ENCODE measurements at regions not wholly inside any gene's neighbourhood (a gene's known extent, or its start where the extent isn't known, plus 50 kb on each side); places are given as distances from the start of the nearest gene placed in this dataset.
"Not testable (repeated sequence)": the region's sequence is repeated elsewhere in the genome, so short reads cannot be mapped to it uniquely, and the experiment has no call there.

DNA sequence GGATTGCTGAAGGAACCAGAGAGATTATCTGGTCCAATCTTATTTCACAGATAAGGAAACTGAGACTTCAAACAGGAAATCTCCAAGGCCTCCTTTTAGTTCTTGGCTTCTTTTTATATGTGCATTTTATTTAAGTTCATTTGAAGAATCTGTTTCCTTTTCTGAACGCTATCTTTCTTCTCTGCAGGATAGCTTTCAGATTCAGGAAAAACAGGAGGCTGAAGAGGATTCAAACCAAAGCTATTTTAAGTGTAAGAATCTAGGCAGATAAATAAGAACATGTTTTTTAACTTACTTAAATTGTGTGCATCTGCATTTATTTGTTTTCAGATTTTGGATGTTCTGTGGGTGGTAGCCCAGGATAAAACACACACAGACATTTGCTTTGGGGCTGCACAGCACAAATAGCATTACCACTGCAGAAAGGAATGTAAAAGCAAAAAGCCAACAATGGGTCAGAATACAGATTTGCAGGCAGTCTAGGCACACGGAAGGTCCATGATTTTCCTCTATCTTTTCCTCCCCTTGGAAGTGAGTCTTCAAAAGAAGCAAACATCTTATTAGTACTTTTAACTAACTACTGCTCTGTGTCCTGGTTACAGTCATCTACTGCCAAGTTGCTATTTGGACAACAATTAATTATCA is 188.8 kb upstream of the TBX18 start:
- DNase-seq (ENCODE audit: low read depth): peak; percentile 42
- no peak overlapping the region for H3K4me3 ChIP-seq (replicated peaks; ENCODE audit: low read depth, low read length)
- TF ChIP-seq, protein P1, sequence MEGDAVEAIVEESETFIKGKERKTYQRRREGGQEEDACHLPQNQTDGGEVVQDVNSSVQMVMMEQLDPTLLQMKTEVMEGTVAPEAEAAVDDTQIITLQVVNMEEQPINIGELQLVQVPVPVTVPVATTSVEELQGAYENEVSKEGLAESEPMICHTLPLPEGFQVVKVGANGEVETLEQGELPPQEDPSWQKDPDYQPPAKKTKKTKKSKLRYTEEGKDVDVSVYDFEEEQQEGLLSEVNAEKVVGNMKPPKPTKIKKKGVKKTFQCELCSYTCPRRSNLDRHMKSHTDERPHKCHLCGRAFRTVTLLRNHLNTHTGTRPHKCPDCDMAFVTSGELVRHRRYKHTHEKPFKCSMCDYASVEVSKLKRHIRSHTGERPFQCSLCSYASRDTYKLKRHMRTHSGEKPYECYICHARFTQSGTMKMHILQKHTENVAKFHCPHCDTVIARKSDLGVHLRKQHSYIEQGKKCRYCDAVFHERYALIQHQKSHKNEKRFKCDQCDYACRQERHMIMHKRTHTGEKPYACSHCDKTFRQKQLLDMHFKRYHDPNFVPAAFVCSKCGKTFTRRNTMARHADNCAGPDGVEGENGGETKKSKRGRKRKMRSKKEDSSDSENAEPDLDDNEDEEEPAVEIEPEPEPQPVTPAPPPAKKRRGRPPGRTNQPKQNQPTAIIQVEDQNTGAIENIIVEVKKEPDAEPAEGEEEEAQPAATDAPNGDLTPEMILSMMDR (IDR thresholded peaks at IDR 0.05; ENCODE audit: low read length, missing control alignments): no peak

DNA sequence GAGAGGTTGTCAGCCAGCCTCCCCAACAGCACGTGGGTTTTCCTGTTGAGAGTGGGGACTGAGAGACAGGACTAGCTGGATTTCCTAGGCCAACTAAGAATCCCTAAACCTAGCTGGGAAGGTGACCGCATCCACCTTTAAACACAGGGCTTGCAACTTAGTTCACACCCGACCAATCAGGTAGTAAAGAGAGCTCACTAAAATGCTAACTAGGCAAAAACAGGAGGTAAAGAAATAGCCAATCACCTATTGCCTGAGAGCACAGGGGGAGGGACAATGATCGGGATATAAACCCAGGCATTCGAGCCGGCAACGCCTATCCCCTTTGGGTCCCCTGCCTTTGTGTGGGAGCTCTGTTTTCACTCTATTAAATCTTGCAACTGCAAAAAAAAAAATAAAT is 180.5 kb upstream of the TBX18 start:
- not testable (repeated sequence) for H3K4me3 ChIP-seq (replicated peaks; ENCODE audit: low read depth, low read length); DNase-seq (ENCODE audit: low read depth)

DNA sequence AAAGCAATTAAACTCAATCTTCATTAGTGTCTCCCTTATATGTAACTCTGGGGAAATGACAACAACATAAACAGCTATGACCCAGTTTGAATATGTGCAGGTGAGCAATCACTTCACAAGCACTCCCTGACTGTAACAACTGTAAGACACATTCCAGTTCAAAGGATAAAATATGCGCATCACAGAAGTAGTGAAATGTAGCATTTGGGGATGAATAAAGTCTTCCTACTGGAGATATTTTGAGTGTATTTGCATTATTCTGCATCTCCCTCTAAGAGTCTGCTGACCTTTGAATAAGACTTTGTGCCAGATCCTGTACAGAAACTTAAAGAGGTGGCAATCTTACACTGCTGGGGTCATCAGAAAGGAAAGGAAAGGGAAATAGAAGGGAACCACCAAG is 179.5 kb upstream of the TBX18 start:
- DNase-seq (ENCODE audit: low read depth): no peak
- TF ChIP-seq, protein P1 (IDR thresholded peaks at IDR 0.05; ENCODE audit: low read length, missing control alignments): no peak
- H3K4me3 ChIP-seq (replicated peaks; ENCODE audit: low read depth, low read length): no peak overlapping the region

DNA sequence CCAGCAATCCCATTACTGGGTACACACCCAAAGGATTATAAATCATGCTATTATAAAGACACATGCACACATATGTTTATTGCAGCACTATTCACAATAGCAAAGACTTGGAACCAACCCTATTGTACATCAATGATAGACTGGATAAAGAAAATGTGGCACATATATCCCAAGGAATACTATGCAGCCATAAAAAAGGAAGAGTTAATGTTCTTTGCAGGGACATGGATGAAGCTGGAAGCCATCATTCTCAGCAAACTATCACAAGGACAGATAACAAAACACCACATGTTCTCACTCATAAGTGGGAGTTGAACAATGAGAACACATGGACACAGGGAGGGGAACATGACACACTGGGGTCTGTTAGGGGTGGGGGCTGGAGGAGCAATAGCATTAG is 177.2 kb upstream of the TBX18 start:
- not testable (repeated sequence) for H3K4me3 ChIP-seq (replicated peaks; ENCODE audit: low read depth, low read length); DNase-seq (ENCODE audit: low read depth)

DNA sequence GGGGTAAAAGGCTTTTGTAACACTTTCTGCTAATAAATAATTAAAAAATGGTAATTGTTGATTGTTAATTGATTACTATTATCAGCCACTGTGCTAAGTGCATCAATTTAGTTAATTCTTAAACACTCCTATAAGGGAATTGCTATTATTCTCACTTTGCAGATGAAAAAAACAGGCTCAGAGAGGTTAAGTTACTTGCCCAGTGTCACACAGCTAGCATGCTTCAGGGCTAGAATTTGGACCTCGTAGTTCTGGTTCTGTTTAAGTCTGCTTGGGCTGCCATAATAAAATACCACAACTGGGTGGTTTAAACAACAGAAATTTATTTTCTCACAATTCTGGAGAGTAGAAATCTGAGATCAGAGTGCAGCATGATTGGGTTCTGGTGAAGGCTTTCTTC is 164.8 kb upstream of the TBX18 start:
- TF ChIP-seq, protein P1 (IDR thresholded peaks at IDR 0.05; ENCODE audit: low read length, missing control alignments): no peak
- no peak for DNase-seq (ENCODE audit: low read depth)
- H3K4me3 ChIP-seq (replicated peaks; ENCODE audit: low read depth, low read length): no peak overlapping the region

DNA sequence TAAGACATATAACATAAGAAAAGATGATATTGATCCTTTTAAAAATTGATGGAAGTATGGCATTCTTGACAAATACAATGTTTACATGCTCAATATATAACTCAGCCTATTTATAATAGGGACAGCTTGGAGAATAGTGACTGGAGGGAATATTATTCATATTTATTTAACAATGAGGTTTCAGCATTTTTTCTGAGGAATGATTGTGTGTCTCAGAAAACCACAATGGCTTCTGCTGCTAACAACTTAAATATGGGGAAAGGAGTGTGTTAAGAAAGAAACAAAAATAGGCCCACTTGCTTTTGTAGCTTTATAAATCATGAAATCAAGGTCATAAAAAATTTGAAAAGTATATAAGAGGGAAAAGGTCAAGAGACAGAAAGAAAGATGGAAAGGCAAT is 163.2 kb upstream of the TBX18 start:
- no peak overlapping the region for H3K4me3 ChIP-seq (replicated peaks; ENCODE audit: low read depth, low read length)
- DNase-seq (ENCODE audit: low read depth): no peak
- TF ChIP-seq, protein P1 (IDR thresholded peaks at IDR 0.05; ENCODE audit: low read length, missing control alignments): no peak

DNA sequence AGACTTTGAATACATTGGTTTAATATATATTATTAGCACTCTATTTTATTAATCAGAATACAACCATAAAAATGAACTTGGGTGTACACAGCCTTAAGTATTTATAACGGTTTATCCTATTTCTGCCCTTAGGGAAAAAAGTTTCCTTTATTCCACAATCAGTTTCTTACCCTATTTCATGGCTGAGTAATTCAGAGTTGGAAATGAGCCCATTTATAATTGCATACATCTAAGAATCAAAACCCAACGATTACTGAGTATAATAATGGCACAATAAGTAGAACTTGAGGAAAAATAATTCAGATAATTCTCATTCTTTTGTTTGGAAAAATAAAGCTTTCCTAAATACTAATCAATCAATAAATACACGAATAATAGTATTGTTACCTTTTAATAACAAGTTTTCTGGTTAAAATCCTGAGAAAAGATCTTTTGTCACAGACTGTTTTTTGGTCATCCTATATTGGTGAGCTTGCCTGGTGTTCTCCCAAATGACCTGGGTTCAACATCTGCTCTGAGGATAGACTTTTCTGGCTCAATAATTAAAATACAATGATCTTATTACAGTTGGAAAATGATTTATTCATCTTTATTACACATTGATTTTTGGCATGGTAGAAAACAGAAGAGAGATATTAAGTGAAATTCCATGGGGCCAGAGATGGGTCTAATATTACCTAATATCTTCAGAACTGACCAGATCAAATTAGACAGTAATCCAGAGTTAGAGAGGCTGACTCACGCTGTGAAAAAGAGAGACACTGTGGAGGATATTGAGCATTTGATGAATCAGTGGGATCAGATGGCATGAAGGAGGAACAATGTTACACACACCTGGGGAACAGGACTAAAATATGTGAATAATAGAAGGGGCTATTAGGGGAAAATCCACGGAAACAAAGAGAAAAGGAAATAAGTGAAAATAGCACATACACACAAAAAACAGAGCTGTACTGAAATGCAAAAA is 162.1 kb upstream of the TBX18 start:
- TF ChIP-seq, protein P1 (IDR thresholded peaks at IDR 0.05; ENCODE audit: low read length, missing control alignments): no peak
- DNase-seq (ENCODE audit: low read depth): peak; percentile 28
- H3K4me3 ChIP-seq (replicated peaks; ENCODE audit: low read depth, low read length): no peak overlapping the region

DNA sequence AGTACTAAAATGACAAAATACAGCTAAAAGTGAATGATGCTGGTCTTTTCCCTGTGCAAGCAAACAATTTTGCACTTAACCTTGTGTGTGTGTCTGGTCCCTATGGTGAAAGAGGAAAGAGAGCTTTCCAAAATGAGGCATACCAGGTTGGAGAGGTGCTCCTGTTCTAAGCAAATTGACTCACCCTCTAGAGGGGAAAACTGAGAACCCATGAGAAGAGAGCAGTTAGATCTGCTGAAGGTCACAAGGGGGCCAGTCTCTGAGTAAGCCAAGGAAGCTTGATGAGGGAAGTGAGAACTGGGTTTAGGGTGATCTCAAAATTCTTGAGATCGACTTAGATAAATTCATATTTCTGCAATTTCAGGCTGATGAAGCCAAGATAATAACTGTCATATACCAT is 157.5 kb upstream of the TBX18 start:
- TF ChIP-seq, protein P1 (IDR thresholded peaks at IDR 0.05; ENCODE audit: low read length, missing control alignments): no peak
- DNase-seq (ENCODE audit: low read depth): no peak
- H3K4me3 ChIP-seq (replicated peaks; ENCODE audit: low read depth, low read length): no peak overlapping the region

Measured in fibroblast of pulmonary artery (primary cell).